ENCODE measurements at regions not wholly inside any gene's neighbourhood (a gene's known extent, or its start where the extent isn't known, plus 50 kb on each side); places are given as distances from the start of the nearest gene placed in this dataset.
"Not testable (repeated sequence)": the region's sequence is repeated elsewhere in the genome, so short reads cannot be mapped to it uniquely, and the experiment has no call there.

- DNase-seq = no peak
These were observed 105.6 kb upstream of the PLXNA2 start for GRCh38 chr1:208349694-208350330.

- no peak for DNase-seq
These were observed 106.6 kb upstream of the PLXNA2 start for GRCh38 chr1:208350815-208351214.

GRCh38 chr1:208351838-208352237, 107.7 kb upstream of the PLXNA2 start:
- DNase-seq = no peak

- not testable (repeated sequence) for DNase-seq
These were observed 109.6 kb upstream of the PLXNA2 start for GRCh38 chr1:208353797-208354196.

- no peak for DNase-seq
These were observed 113.7 kb upstream of the PLXNA2 start for GRCh38 chr1:208357644-208358507.

- DNase-seq = no peak
These were observed 114.5 kb upstream of the PLXNA2 start for GRCh38 chr1:208358651-208359050.

- no peak for DNase-seq
These were observed 117.8 kb upstream of the PLXNA2 start for GRCh38 chr1:208362011-208362410.

GRCh38 chr1:208366559-208366958, 122.4 kb upstream of the PLXNA2 start:
- no peak for DNase-seq

- no peak for DNase-seq
These were observed 124.9 kb upstream of the PLXNA2 start for GRCh38 chr1:208369045-208369444.

- no peak for DNase-seq
These were observed 125.5 kb upstream of the PLXNA2 start for GRCh38 chr1:208369658-208370057.

GRCh38 chr1:208374391-208374941, 130.3 kb upstream of the PLXNA2 start:
- DNase-seq = no peak

- no peak for DNase-seq
These were observed 137.3 kb upstream of the PLXNA2 start for GRCh38 chr1:208381481-208381880.

GRCh38 chr1:208387908-208388811, 144.0 kb upstream of the PLXNA2 start:
- DNase-seq = no peak

GRCh38 chr1:208393416-208393815, 149.2 kb upstream of the PLXNA2 start:
- no peak for DNase-seq

GRCh38 chr1:208393826-208394225, 149.6 kb upstream of the PLXNA2 start:
- no peak for DNase-seq

- no peak for DNase-seq
These were observed 153.1 kb upstream of the PLXNA2 start for GRCh38 chr1:208397286-208397685.

- no peak for DNase-seq
These were observed 160.8 kb upstream of the PLXNA2 start for GRCh38 chr1:208405014-208405413.

- DNase-seq = no peak
These were observed 165.0 kb upstream of the PLXNA2 start for GRCh38 chr1:208409176-208409575.

GRCh38 chr1:208410409-208410808, 166.2 kb upstream of the PLXNA2 start:
- DNase-seq = no peak

GRCh38 chr1:208413006-208413405, 168.8 kb upstream of the PLXNA2 start:
- DNase-seq = no peak

- DNase-seq = no peak
These were observed 174.5 kb upstream of the PLXNA2 start for GRCh38 chr1:208418667-208419066.

- DNase-seq = no peak
These were observed 175.7 kb upstream of the PLXNA2 start for GRCh38 chr1:208419746-208420420.

Data from NCI-H187 treated with DMSO at 0.1 percent for 48 hours (cell line).